HEK293T (cell line): ENCODE measurements at regions not wholly inside any gene's neighbourhood (a gene's known extent, or its start where the extent isn't known, plus 50 kb on each side); places are given as distances from the start of the nearest gene placed in this dataset.

Experiments
- ELF4 ChIP-seq: fragments of 450-650 bp; IDR thresholded peaks from 2 replicates; pipeline ENCODE4 v1.6.1; 2017; ENCODE audit warnings: antibody characterized with exemption
- FOXA1 ChIP-seq: fragments of 450-650 bp; IDR thresholded peaks from 2 replicates; pipeline ENCODE4 v1.6.1; 2016; ENCODE audit warnings: mild to moderate bottlenecking
- LEF1 ChIP-seq: fragments of 450-650 bp; IDR thresholded peaks from 2 replicates; pipeline ENCODE4 v1.6.1; 2017; ENCODE audit warnings: mild to moderate bottlenecking, borderline replicate concordance
- SP1 ChIP-seq: fragments of 450-650 bp; IDR thresholded peaks from 2 replicates; pipeline ENCODE4 v1.6.1; 2017
- TARDBP ChIP-seq: fragments of 450-650 bp; IDR thresholded peaks from 2 replicates; pipeline ENCODE4 v1.6.1; 2016
- ZNF384 ChIP-seq: fragments of 450-650 bp; IDR thresholded peaks from 2 replicates; pipeline ENCODE4 v1.6.1; 2016
- TF ChIP-seq, protein P1 (sequence below): fragments of 450-650 bp; IDR thresholded peaks from 2 replicates; pipeline ENCODE4 v1.6.1; 2016

- no peak for TF ChIP-seq LEF1
- TF ChIP-seq TARDBP: no peak
- TF ChIP-seq SP1: no peak
- TF ChIP-seq ELF4: no peak
- TF ChIP-seq, protein P1, sequence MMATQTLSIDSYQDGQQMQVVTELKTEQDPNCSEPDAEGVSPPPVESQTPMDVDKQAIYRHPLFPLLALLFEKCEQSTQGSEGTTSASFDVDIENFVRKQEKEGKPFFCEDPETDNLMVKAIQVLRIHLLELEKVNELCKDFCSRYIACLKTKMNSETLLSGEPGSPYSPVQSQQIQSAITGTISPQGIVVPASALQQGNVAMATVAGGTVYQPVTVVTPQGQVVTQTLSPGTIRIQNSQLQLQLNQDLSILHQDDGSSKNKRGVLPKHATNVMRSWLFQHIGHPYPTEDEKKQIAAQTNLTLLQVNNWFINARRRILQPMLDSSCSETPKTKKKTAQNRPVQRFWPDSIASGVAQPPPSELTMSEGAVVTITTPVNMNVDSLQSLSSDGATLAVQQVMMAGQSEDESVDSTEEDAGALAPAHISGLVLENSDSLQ: no peak
- TF ChIP-seq FOXA1: no peak
- TF ChIP-seq ZNF384: no peak
Measured at GRCh38 chr2:8414946-8415879, 266.6 kb upstream of the ID2 start.
